H1 (cell line): ENCODE measurements at regions not wholly inside any gene's neighbourhood (a gene's known extent, or its start where the extent isn't known, plus 50 kb on each side); places are given as distances from the start of the nearest gene placed in this dataset.

Source experiments
- JUN ChIP-seq: IDR thresholded peaks from 2 replicates; pipeline ENCODE4 v1.6.1; 2011; ENCODE audit warnings: low read depth, mild to moderate bottlenecking, improper control_type of control experiment, low read length
- PHF8 ChIP-seq: fragments of 200-600 bp; sonication (generic); conservative IDR thresholded peaks from 2 replicates; pipeline ENCODE4 v1.7.1; 2012; ENCODE audit warnings: low read depth, mild to moderate bottlenecking, inconsistent platforms, low read length, moderate library complexity
- RFX5 ChIP-seq: IDR thresholded peaks from 2 replicates; pipeline ENCODE4 v1.6.1; 2011; ENCODE audit warnings: low read depth, low read length, improper control_type of control experiment, borderline replicate concordance
- SIN3A ChIP-seq, 2 experiments: IDR thresholded peaks in 1 of 2; conservative IDR thresholded peaks in 1 of 2; 2 replicates each; pipeline ENCODE4 v1.6.1; 2011 to 2012; ENCODE audit warnings: low read length in 2 of 2, improper control_type of control experiment in 1 of 2, low read depth in 1 of 2, mild to moderate bottlenecking in 1 of 2
- SUZ12 ChIP-seq: fragments of 200-600 bp; sonication (generic); IDR thresholded peaks from 2 replicates; pipeline ENCODE4 v1.6.1; 2012; ENCODE audit warnings: mild to moderate bottlenecking, inconsistent platforms, low read length, moderate library complexity, mixed read lengths
- TF ChIP-seq, protein P1 (sequence below): IDR thresholded peaks from 2 replicates; pipeline ENCODE4 v1.6.1; 2012; ENCODE audit warnings: inconsistent platforms

DNA sequence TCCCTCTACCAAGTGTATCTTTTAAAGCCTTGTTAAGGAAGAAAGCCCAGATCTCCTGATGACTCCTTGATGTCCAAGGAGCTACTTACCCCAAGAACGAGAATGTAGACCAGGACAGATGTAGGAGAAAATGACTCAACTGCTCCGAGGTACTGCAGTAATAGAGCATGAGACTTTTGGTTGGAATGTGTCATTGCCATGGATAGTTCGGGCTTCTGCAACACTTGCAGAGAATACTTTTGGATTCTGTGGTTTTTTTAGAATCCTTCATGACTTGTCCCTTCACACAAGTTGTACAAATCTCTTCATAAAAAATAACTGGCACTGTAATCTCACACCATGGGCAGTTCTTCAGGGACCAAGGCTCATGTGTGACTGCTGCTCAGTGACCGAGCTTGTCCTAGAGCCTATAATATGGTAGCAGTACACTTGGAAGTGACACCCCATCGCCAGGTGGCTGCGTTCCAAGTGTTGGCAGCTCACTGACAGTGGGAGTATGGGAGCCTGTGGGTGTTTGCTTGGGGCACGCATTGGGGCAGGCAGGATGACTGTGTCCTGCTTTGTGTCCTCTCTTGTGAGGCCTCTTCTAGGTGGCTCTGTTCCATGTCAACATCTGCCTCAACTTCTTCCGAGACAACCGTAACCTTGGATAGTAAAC lies 87.9 kb upstream of the WDR1 start (continued):
- TF ChIP-seq SIN3A (conservative IDR thresholded peaks at IDR 0.05 in 1 of 2, IDR thresholded peaks at IDR 0.05 in 1 of 2; ENCODE audit: low read depth in 1 of 2, low read length in 2 of 2) (no peak), SUZ12 (no peak), RFX5 (no peak), JUN (no peak), PHF8 (no peak)
- TF ChIP-seq, protein P1, sequence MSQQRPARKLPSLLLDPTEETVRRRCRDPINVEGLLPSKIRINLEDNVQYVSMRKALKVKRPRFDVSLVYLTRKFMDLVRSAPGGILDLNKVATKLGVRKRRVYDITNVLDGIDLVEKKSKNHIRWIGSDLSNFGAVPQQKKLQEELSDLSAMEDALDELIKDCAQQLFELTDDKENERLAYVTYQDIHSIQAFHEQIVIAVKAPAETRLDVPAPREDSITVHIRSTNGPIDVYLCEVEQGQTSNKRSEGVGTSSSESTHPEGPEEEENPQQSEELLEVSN = no peak
